GM23338 (cell line): ENCODE measurements at regions not wholly inside any gene's neighbourhood (a gene's known extent, or its start where the extent isn't known, plus 50 kb on each side); places are given as distances from the start of the nearest gene placed in this dataset.
"Not testable (repeated sequence)": the region's sequence is repeated elsewhere in the genome, so short reads cannot be mapped to it uniquely, and the experiment has no call there.

Experiments
- ATAC-seq: fragments of 200-7000 bp; cut with Tn5 transposase; 3 replicates; pipeline ENCODE4 v1.9.1; 2020
- DNase-seq: peaks from one replicate; pipeline ENCODE4 v3.0.0-alpha.2; 2015; ENCODE audit warnings: low spot score
- H2AFZ ChIP-seq: fragments of 200-600 bp; sonication (generic); 2 replicates; pipeline ENCODE4 v1.8.0; 2016; ENCODE audit warnings: antibody characterized with exemption, mild to moderate bottlenecking, moderate library complexity
- H3F3A ChIP-seq: fragments of 200-600 bp; sonication (generic); replicated peaks from 2 replicates; pipeline ENCODE4 v1.8.0; 2017; ENCODE audit warnings: antibody characterized with exemption, mixed run types, low read depth
- H3K27ac ChIP-seq: fragments of 200-600 bp; sonication (generic); 2 replicates; pipeline ENCODE4 v1.6.1; 2016; ENCODE audit warnings: low read depth
- H3K27me3 ChIP-seq: fragments of 200-600 bp; sonication (generic); 2 replicates; pipeline ENCODE4 v1.8.0; 2016; ENCODE audit warnings: mild to moderate bottlenecking, mixed run types, moderate library complexity; ENCODE audit not compliant: insufficient read depth
- H3K36me3 ChIP-seq: fragments of 200-600 bp; sonication (generic); 2 replicates; pipeline ENCODE4 v1.8.0; 2016; ENCODE audit warnings: mild to moderate bottlenecking; ENCODE audit not compliant: insufficient read depth
- H3K4me1 ChIP-seq: fragments of 200-600 bp; sonication (generic); 2 replicates; pipeline ENCODE4 v1.8.0; 2016; ENCODE audit warnings: mild to moderate bottlenecking, moderate library complexity; ENCODE audit not compliant: insufficient read depth
- H3K4me2 ChIP-seq: fragments of 200-600 bp; sonication (generic); 2 replicates; pipeline ENCODE4 v1.7.1; 2017; ENCODE audit warnings: mixed run types
- H3K4me3 ChIP-seq: fragments of 200-600 bp; sonication (generic); 2 replicates; pipeline ENCODE4 v1.6.1; 2016; ENCODE audit warnings: mixed run types
- H3K79me2 ChIP-seq: fragments of 200-600 bp; sonication (generic); replicated peaks from 2 replicates; pipeline ENCODE4 v1.8.0; 2017; ENCODE audit warnings: mild to moderate bottlenecking; ENCODE audit not compliant: insufficient read depth
- H3K9me2 ChIP-seq: fragments of 200-600 bp; sonication (generic); 2 replicates; pipeline ENCODE4 v1.8.0; 2017; ENCODE audit not compliant: insufficient read depth
- H4K20me1 ChIP-seq: fragments of 200-600 bp; sonication (generic); replicated peaks from 2 replicates; pipeline ENCODE4 v1.8.0; 2017; ENCODE audit warnings: mild to moderate bottlenecking; ENCODE audit not compliant: insufficient read depth
- H3K27ac Mint-ChIP-seq: 2 replicates; pipeline ENCODE4 v1.8.0; 2020; ENCODE audit warnings: inconsistent platforms, mild to moderate bottlenecking, moderate library complexity, mixed read lengths
- H3K27me3 Mint-ChIP-seq: 3 replicates; pipeline ENCODE4 v1.8.0; 2022; ENCODE audit warnings: low read depth, mild to moderate bottlenecking, moderate library complexity, mixed read lengths, inconsistent platforms; ENCODE audit not compliant: insufficient read depth, poor library complexity
- H3K36me3 Mint-ChIP-seq: 3 replicates; pipeline ENCODE4 v1.8.0; 2021; ENCODE audit warnings: low read depth, mild to moderate bottlenecking, inconsistent platforms, moderate library complexity, mixed read lengths
- H3K4me1 Mint-ChIP-seq: 3 replicates; pipeline ENCODE4 v1.8.0; 2020; ENCODE audit warnings: mild to moderate bottlenecking, inconsistent platforms, mixed read lengths
- H3K4me3 Mint-ChIP-seq: 3 replicates; pipeline ENCODE4 v1.8.0; 2021; ENCODE audit warnings: moderate library complexity, mild to moderate bottlenecking, inconsistent platforms, mixed read lengths
- H3K9me3 Mint-ChIP-seq: 3 replicates; pipeline ENCODE4 v1.8.0; 2020; ENCODE audit warnings: moderate library complexity, mild to moderate bottlenecking, inconsistent platforms, mixed read lengths
- EZH2phosphoT487 ChIP-seq: fragments of 200-600 bp; sonication (generic); IDR thresholded peaks from one replicate; pipeline ENCODE4 v1.8.1; 2018; ENCODE audit warnings: antibody characterized with exemption; ENCODE audit not compliant: unreplicated experiment
- JUNB ChIP-seq: IDR thresholded peaks from one replicate; pipeline ENCODE4 v1.6.1; 2016; ENCODE audit warnings: antibody characterized with exemption; ENCODE audit not compliant: unreplicated experiment
- NANOG ChIP-seq: IDR thresholded peaks from 2 replicates; pipeline ENCODE4 v1.6.1; 2016; ENCODE audit warnings: antibody characterized with exemption, borderline replicate concordance
- POLR2AphosphoS5 ChIP-seq: IDR thresholded peaks from 2 replicates; pipeline ENCODE4 v1.6.1; 2016; ENCODE audit warnings: antibody characterized with exemption, low read depth
- STAT1 ChIP-seq: IDR thresholded peaks from one replicate; pipeline ENCODE4 v1.6.1; 2016; ENCODE audit warnings: antibody characterized with exemption; ENCODE audit not compliant: unreplicated experiment
- ZNF114 ChIP-seq: fragments of 250-450 bp; sonication (Bioruptor Pico); IDR thresholded peaks from 2 replicates; pipeline ENCODE4 v1.5.0; 2020; ENCODE audit warnings: mild to moderate bottlenecking, moderate library complexity
- TF ChIP-seq, protein P1 (sequence below): IDR thresholded peaks from 2 replicates; pipeline ENCODE4 v1.6.1; 2016; ENCODE audit warnings: antibody characterized with exemption
- TF ChIP-seq, protein P2 (sequence below), 2 experiments: fragments of 200-600 bp in 1 of 2; sonication (generic) in 1 of 2; conservative IDR thresholded peaks; 2 replicates each; pipeline versions ENCODE4 v1.5.1 to v1.6.1; 2016 to 2017; ENCODE audit warnings: antibody characterized with exemption in 2 of 2, low read depth in 2 of 2, mild to moderate bottlenecking in 2 of 2, moderate library complexity in 1 of 2
- TF ChIP-seq, protein P3 (sequence below): fragments of 250-450 bp; sonication (Bioruptor Pico); IDR thresholded peaks from 2 replicates; pipeline ENCODE4 v1.5.0; 2020; ENCODE audit warnings: mild to moderate bottlenecking, moderate library complexity

DNA sequence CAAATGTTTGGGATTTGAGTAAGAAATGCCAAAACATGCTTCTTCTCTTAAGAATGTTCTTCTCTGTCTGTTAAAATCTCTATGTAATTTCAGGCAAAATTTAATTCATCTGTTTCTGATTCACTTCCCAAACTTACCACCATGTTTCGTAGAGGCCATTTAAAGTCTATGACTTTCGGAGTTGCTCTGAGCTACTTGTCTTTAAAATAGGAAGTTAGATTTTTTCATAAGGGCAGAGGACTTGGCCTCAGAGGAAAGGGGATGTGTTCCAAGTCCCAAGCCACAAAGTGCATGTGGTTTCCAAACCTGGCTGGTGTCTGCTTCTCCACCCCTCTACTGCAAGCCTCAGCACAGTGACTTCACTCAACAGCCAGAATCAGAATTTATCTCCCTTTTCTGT is 111.3 kb upstream of the ADRA1B start (continued):
- TF ChIP-seq NANOG: no peak
- TF ChIP-seq, protein P1, sequence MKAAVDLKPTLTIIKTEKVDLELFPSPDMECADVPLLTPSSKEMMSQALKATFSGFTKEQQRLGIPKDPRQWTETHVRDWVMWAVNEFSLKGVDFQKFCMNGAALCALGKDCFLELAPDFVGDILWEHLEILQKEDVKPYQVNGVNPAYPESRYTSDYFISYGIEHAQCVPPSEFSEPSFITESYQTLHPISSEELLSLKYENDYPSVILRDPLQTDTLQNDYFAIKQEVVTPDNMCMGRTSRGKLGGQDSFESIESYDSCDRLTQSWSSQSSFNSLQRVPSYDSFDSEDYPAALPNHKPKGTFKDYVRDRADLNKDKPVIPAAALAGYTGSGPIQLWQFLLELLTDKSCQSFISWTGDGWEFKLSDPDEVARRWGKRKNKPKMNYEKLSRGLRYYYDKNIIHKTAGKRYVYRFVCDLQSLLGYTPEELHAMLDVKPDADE: no peak

DNA sequence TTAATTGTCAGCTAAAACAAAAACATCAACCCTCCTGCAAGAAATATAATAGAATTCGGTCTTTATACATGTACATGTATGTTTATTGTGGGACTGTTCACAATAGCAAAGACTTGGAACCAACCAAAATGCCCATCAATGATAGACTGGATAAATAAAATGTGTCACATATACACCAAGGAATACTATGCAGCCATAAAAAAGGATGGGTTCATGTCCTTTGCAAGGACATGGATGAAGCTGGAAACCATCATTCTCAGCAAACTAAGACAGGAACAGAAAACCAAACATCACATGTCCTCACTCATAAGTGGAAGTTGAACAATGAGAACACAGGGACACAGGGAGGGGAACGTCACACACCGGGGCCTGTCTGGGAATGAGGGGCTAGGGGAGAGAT is 109.1 kb upstream of the ADRA1B start:
- not testable (repeated sequence) for H3K79me2 ChIP-seq, DNase-seq

DNA sequence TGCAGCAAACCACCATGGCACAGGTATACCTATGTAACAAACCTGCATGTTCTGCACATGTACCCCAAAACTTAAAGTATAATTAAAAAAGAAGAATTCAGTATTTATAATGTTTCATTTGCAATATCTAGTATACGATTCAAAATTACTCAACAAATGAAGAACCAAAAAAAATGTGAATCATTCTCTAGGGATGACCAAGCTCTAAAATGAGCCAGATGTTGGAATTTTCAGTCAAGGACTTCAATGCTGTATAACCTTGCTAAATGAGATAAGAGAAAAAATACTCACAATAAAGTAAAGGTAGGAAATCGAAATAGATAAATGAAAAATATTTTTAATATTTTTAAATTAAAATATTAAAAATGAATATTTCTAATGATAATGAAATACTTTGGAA is 108.7 kb upstream of the ADRA1B start:
- Histone ChIP-seq H3F3A (no peaks in the 10 kb centered on the region), H3K9me2 (no peaks in the 10 kb centered on the region), H3K27ac (no peak overlapping the region), H3K4me3 (no peak overlapping the region), H4K20me1 (no peaks in the 10 kb centered on the region), H3K27me3 (no peaks in the 10 kb centered on the region), H3K36me3 (no peaks in the 10 kb centered on the region), H2AFZ (no peak overlapping the region), H3K4me2 (no peak overlapping the region), H3K79me2 (no peaks in the 10 kb centered on the region), H3K4me1 (no peaks in the 10 kb centered on the region)
- no peaks in the 10 kb centered on the region for H3K4me1 Mint-ChIP-seq
- H3K9me3 Mint-ChIP-seq: peaks cover 5% of the 10 kb centered on the region; the same call in 2 of the 3 replicates
- H3K27ac Mint-ChIP-seq: no peak overlapping the region
- no peaks in the 10 kb centered on the region; the same call in 2 of the 3 replicates for H3K36me3 Mint-ChIP-seq
- no peak for ATAC-seq
- no peak for DNase-seq
- H3K4me3 Mint-ChIP-seq: no peak overlapping the region
- H3K27me3 Mint-ChIP-seq: no peaks in the 10 kb centered on the region
- TF ChIP-seq POLR2AphosphoS5 (no peak), STAT1 (no peak), JUNB (no peak), ZNF114 (no peak), EZH2phosphoT487 (no peak), NANOG (no peak)
- TF ChIP-seq, protein P2, sequence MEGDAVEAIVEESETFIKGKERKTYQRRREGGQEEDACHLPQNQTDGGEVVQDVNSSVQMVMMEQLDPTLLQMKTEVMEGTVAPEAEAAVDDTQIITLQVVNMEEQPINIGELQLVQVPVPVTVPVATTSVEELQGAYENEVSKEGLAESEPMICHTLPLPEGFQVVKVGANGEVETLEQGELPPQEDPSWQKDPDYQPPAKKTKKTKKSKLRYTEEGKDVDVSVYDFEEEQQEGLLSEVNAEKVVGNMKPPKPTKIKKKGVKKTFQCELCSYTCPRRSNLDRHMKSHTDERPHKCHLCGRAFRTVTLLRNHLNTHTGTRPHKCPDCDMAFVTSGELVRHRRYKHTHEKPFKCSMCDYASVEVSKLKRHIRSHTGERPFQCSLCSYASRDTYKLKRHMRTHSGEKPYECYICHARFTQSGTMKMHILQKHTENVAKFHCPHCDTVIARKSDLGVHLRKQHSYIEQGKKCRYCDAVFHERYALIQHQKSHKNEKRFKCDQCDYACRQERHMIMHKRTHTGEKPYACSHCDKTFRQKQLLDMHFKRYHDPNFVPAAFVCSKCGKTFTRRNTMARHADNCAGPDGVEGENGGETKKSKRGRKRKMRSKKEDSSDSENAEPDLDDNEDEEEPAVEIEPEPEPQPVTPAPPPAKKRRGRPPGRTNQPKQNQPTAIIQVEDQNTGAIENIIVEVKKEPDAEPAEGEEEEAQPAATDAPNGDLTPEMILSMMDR (conservative IDR thresholded peaks at IDR 0.05; ENCODE audit: low read depth in 2 of 2): no peak
- TF ChIP-seq, protein P1: no peak
- TF ChIP-seq, protein P3, sequence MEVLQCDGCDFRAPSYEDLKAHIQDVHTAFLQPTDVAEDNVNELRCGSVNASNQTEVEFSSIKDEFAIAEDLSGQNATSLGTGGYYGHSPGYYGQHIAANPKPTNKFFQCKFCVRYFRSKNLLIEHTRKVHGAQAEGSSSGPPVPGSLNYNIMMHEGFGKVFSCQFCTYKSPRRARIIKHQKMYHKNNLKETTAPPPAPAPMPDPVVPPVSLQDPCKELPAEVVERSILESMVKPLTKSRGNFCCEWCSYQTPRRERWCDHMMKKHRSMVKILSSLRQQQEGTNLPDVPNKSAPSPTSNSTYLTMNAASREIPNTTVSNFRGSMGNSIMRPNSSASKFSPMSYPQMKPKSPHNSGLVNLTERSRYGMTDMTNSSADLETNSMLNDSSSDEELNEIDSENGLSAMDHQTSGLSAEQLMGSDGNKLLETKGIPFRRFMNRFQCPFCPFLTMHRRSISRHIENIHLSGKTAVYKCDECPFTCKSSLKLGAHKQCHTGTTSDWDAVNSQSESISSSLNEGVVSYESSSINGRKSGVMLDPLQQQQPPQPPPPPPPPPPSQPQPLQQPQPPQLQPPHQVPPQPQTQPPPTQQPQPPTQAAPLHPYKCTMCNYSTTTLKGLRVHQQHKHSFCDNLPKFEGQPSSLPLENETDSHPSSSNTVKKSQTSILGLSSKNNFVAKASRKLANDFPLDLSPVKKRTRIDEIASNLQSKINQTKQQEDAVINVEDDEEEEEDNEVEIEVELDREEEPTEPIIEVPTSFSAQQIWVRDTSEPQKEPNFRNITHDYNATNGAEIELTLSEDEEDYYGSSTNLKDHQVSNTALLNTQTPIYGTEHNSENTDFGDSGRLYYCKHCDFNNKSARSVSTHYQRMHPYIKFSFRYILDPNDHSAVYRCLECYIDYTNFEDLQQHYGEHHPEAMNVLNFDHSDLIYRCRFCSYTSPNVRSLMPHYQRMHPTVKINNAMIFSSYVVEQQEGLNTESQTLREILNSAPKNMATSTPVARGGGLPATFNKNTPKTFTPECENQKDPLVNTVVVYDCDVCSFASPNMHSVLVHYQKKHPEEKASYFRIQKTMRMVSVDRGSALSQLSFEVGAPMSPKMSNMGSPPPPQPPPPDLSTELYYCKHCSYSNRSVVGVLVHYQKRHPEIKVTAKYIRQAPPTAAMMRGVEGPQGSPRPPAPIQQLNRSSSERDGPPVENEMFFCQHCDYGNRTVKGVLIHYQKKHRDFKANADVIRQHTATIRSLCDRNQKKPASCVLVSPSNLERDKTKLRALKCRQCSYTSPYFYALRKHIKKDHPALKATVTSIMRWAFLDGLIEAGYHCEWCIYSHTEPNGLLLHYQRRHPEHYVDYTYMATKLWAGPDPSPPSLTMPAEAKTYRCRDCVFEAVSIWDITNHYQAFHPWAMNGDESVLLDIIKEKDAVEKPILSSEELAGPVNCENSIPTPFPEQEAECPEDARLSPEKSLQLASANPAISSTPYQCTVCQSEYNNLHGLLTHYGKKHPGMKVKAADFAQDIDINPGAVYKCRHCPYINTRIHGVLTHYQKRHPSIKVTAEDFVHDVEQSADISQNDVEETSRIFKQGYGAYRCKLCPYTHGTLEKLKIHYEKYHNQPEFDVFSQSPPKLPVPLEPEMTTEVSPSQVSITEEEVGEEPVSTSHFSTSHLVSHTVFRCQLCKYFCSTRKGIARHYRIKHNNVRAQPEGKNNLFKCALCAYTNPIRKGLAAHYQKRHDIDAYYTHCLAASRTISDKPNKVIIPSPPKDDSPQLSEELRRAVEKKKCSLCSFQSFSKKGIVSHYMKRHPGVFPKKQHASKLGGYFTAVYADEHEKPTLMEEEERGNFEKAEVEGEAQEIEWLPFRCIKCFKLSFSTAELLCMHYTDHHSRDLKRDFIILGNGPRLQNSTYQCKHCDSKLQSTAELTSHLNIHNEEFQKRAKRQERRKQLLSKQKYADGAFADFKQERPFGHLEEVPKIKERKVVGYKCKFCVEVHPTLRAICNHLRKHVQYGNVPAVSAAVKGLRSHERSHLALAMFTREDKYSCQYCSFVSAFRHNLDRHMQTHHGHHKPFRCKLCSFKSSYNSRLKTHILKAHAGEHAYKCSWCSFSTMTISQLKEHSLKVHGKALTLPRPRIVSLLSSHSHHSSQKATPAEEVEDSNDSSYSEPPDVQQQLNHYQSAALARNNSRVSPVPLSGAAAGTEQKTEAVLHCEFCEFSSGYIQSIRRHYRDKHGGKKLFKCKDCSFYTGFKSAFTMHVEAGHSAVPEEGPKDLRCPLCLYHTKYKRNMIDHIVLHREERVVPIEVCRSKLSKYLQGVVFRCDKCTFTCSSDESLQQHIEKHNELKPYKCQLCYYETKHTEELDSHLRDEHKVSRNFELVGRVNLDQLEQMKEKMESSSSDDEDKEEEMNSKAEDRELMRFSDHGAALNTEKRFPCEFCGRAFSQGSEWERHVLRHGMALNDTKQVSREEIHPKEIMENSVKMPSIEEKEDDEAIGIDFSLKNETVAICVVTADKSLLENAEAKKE (CRISPR knock-in tag): no peak

More for the DNA sequence above, 109.1 kb upstream of the ADRA1B start:
- H3K9me2 ChIP-seq, H3K4me1 Mint-ChIP-seq, H3K9me3 Mint-ChIP-seq, H3K27ac Mint-ChIP-seq, H3K27me3 ChIP-seq, H2AFZ ChIP-seq, H3K27ac ChIP-seq, ATAC-seq, H3K4me3 Mint-ChIP-seq, H4K20me1 ChIP-seq, H3K36me3 ChIP-seq, H3K4me1 ChIP-seq, H3K36me3 Mint-ChIP-seq, H3K27me3 Mint-ChIP-seq, H3F3A ChIP-seq, H3K4me3 ChIP-seq, H3K4me2 ChIP-seq: not testable (repeated sequence)
